ENCODE measurements at regions not wholly inside any gene's neighbourhood (a gene's known extent, or its start where the extent isn't known, plus 50 kb on each side); places are given as distances from the start of the nearest gene placed in this dataset.

- H3K4me1 Mint-ChIP-seq (ENCODE audit: low read depth), result no peaks in the 10 kb centered on the region
- DNase-seq (ENCODE audit: low spot score, unreplicated experiment), result no peak
- H3K4me3 Mint-ChIP-seq (ENCODE audit: low read depth), result no peak overlapping the region
- no peaks in the 10 kb centered on the region for H3K9me3 Mint-ChIP-seq (ENCODE audit: low read depth)
- H3K27ac Mint-ChIP-seq, result no peak overlapping the region
- H3K27me3 Mint-ChIP-seq, result no peaks in the 10 kb centered on the region
- no peak for TF ChIP-seq CTCF (IDR thresholded peaks at IDR 0.05; ENCODE audit: unreplicated experiment)
- no peaks in the 10 kb centered on the region for H3K36me3 Mint-ChIP-seq (ENCODE audit: insufficient read depth)
These were observed 54.1 kb upstream of the PRKG1 start for GRCh38 chr10:51020200-51020599.

- Mint-ChIP-seq H3K4me1 (ENCODE audit: low read depth) (peaks cover 1% of the 10 kb centered on the region), H3K27ac (no peak overlapping the region), H3K36me3 (ENCODE audit: insufficient read depth) (no peaks in the 10 kb centered on the region), H3K27me3 (no peaks in the 10 kb centered on the region), H3K9me3 (ENCODE audit: low read depth) (no peaks in the 10 kb centered on the region), H3K4me3 (ENCODE audit: low read depth) (no peak overlapping the region)
- no peak for TF ChIP-seq CTCF (IDR thresholded peaks at IDR 0.05; ENCODE audit: unreplicated experiment)
- DNase-seq (ENCODE audit: low spot score, unreplicated experiment), result no peak
These were observed 51.2 kb upstream of the PRKG1 start for GRCh38 chr10:51022933-51023585.

- no peaks in the 10 kb centered on the region for H3K9me3 Mint-ChIP-seq (ENCODE audit: low read depth)
- DNase-seq (ENCODE audit: low spot score, unreplicated experiment), result no peak
- peaks cover 1% of the 10 kb centered on the region for H3K4me1 Mint-ChIP-seq (ENCODE audit: low read depth)
- H3K27ac Mint-ChIP-seq, result no peak overlapping the region
- no peak overlapping the region for H3K4me3 Mint-ChIP-seq (ENCODE audit: low read depth)
- no peaks in the 10 kb centered on the region for H3K27me3 Mint-ChIP-seq
- no peak for TF ChIP-seq CTCF (IDR thresholded peaks at IDR 0.05; ENCODE audit: unreplicated experiment)
- no peaks in the 10 kb centered on the region for H3K36me3 Mint-ChIP-seq (ENCODE audit: insufficient read depth)
These were observed 50.7 kb upstream of the PRKG1 start for GRCh38 chr10:51023636-51024035.
